ENCODE measurements at regions not wholly inside any gene's neighbourhood (a gene's known extent, or its start where the extent isn't known, plus 50 kb on each side); places are given as distances from the start of the nearest gene placed in this dataset.

DNA sequence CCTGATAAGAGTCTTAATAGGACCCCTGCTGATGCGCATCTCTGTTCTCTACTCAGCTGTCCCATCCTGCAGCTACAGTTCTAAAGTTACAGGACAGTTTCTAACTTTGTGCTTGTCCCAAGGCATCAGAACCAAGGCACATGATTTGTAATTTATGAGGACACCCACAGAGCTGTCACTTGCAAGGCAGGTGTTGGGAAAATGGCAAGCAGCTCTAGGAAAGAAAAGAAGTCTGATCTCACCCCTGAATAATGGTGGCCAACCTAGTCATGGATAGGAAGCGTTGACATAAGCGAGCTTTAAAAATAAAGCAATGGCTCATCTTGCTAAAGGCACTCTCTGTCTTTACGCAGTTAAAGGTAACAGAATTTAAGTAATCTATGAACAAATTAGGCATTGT is 127.6 kb upstream of the VGLL2 start:
- TF ChIP-seq, protein P1, sequence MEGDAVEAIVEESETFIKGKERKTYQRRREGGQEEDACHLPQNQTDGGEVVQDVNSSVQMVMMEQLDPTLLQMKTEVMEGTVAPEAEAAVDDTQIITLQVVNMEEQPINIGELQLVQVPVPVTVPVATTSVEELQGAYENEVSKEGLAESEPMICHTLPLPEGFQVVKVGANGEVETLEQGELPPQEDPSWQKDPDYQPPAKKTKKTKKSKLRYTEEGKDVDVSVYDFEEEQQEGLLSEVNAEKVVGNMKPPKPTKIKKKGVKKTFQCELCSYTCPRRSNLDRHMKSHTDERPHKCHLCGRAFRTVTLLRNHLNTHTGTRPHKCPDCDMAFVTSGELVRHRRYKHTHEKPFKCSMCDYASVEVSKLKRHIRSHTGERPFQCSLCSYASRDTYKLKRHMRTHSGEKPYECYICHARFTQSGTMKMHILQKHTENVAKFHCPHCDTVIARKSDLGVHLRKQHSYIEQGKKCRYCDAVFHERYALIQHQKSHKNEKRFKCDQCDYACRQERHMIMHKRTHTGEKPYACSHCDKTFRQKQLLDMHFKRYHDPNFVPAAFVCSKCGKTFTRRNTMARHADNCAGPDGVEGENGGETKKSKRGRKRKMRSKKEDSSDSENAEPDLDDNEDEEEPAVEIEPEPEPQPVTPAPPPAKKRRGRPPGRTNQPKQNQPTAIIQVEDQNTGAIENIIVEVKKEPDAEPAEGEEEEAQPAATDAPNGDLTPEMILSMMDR (IDR thresholded peaks at IDR 0.05) = no peak
- no peak for TF ChIP-seq POLR2A (IDR thresholded peaks at IDR 0.05)
